Stimulated activated CD4-positive, alpha-beta T cell treated with anti-CD3 and anti-CD28 coated beads, Interleukin-1b, Interleukin-23, amount 100 ng/mL, for 24 hours (primary cell): ENCODE measurements at regions not wholly inside any gene's neighbourhood (a gene's known extent, or its start where the extent isn't known, plus 50 kb on each side); places are given as distances from the start of the nearest gene placed in this dataset.

Experiments used
- DNase-seq, 4 experiments: peaks; one replicate each; pipeline ENCODE4 v3.0.0-alpha.2; 2020; ENCODE audit warnings: low read depth in 4 of 4, low spot score in 1 of 4

- no peak for DNase-seq
Measured at GRCh38 chr21:39124681-39125251, 58.5 kb downstream of the PSMG1 start.

GRCh38 chr21:39123375-39123774 is 59.9 kb downstream of the PSMG1 start:
- DNase-seq: no peak

GRCh38 chr21:39121600-39122355 is 61.5 kb downstream of the PSMG1 start:
- no peak for DNase-seq

GRCh38 chr21:39120876-39121599 is 62.2 kb downstream of the PSMG1 start:
- no peak for DNase-seq

GRCh38 chr21:39119891-39120290 is 63.4 kb downstream of the PSMG1 start:
- no peak for DNase-seq

- DNase-seq: no peak
Measured at GRCh38 chr21:39118604-39119215, 64.5 kb downstream of the PSMG1 start.

- DNase-seq: no peak
Measured at GRCh38 chr21:39118061-39118460, 65.2 kb downstream of the PSMG1 start.

- DNase-seq: no peak
Measured at GRCh38 chr21:39117440-39117970, 65.7 kb downstream of the PSMG1 start.

GRCh38 chr21:39116761-39117439 is 66.4 kb downstream of the PSMG1 start:
- DNase-seq: no peak

- no peak for DNase-seq
Measured at GRCh38 chr21:39115576-39116235, 67.5 kb downstream of the PSMG1 start.

GRCh38 chr21:39114871-39115575 is 68.2 kb downstream of the PSMG1 start:
- DNase-seq: no peak

- DNase-seq: no peak
Measured at GRCh38 chr21:39111931-39112550, 71.2 kb downstream of the PSMG1 start.

- DNase-seq: no peak
Measured at GRCh38 chr21:39110431-39110830, 72.8 kb downstream of the PSMG1 start.

- no peak for DNase-seq
Measured at GRCh38 chr21:39109596-39110210, 73.5 kb downstream of the PSMG1 start.

- DNase-seq: no peak
Measured at GRCh38 chr21:39109163-39109530, 74.1 kb downstream of the PSMG1 start.

- DNase-seq: no peak
Measured at GRCh38 chr21:39108291-39109162, 74.7 kb downstream of the PSMG1 start.

GRCh38 chr21:39107739-39108138 is 75.5 kb downstream of the PSMG1 start:
- no peak for DNase-seq

- no peak for DNase-seq
Measured at GRCh38 chr21:39106881-39107462, 76.3 kb downstream of the PSMG1 start.
